NT2/D1 (cell line): ENCODE measurements at regions not wholly inside any gene's neighbourhood (a gene's known extent, or its start where the extent isn't known, plus 50 kb on each side); places are given as distances from the start of the nearest gene placed in this dataset.

Experiments used
- YY1 ChIP-seq: IDR thresholded peaks from 2 replicates; pipeline ENCODE4 v1.6.1; 2011; ENCODE audit not compliant: insufficient read length, insufficient read depth
- ZNF274 ChIP-seq: IDR thresholded peaks from 2 replicates; pipeline ENCODE4 v1.6.1; 2011; ENCODE audit warnings: mild to moderate bottlenecking, low read depth, low read length

GRCh38 chr16:55189682-55190636 is 134.0 kb upstream of the IRX6 start:
- TF ChIP-seq YY1 (no peak), ZNF274 (no peak)
